Stimulated activated CD4-positive, alpha-beta T cell treated with anti-CD3 and anti-CD28 coated beads, Interleukin-1b, Interleukin-23, amount 100 ng/mL, for 4 hours (primary cell): ENCODE measurements at regions not wholly inside any gene's neighbourhood (a gene's known extent, or its start where the extent isn't known, plus 50 kb on each side); places are given as distances from the start of the nearest gene placed in this dataset.

Source experiments
- DNase-seq, 2 donors: peaks; one replicate each; pipeline ENCODE4 v3.0.0-alpha.2; 2020; ENCODE audit warnings: low read depth in 2 of 2

DNA sequence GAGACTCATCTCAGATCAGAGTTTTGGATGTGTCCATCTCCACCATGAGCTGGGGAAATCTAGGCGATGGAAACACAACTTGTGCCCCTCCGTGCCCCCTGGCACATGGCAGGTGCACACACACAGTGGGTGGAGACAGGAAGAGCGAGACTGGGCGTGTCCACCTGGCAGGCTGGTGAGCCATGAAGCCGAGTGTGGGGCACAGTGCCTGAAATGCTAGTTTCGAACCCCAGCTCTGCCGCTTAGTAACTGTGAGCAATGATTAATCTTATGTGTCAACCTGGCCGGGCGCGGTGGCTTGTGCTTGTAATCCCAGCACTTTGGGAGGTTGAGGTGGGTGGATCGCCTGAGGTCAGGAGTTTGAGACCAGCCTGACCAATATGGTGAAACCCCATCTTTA is 80.8 kb upstream of the RNU6ATAC start:
- DNase-seq, result no peak

DNA sequence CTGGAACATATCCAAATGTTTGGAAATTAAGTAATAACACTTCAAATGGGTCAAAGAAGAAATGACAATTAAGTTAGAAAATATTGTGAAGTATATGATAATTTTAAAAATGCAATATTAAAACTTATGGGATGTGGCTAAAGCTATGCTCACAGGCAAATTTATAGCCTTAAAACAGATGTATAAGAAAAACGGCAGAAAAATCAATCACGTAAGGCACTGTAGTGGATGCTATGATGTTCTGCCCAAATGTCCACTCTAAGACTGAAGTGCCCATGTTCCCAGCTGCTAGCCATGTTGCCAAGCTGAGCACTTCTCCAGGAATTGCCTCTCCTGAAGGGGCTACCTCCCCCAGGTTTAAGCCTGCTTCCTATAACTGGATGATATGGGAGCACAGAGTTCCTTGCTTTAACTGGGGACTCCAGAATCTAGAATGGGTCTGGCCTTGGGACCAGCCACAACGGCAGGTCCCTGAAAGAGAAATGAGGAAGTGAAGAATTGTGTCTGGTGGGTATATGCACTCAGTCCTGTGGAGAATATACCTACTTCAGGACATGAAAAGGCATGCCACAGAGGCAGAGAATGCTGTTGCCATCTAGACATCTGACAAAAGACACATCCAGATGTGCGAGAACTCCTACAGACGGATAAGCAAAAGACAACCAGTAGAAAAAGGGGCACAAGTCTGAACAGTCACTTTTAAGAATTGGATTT is 78.2 kb upstream of the RXRA start:
- no peak for DNase-seq

DNA sequence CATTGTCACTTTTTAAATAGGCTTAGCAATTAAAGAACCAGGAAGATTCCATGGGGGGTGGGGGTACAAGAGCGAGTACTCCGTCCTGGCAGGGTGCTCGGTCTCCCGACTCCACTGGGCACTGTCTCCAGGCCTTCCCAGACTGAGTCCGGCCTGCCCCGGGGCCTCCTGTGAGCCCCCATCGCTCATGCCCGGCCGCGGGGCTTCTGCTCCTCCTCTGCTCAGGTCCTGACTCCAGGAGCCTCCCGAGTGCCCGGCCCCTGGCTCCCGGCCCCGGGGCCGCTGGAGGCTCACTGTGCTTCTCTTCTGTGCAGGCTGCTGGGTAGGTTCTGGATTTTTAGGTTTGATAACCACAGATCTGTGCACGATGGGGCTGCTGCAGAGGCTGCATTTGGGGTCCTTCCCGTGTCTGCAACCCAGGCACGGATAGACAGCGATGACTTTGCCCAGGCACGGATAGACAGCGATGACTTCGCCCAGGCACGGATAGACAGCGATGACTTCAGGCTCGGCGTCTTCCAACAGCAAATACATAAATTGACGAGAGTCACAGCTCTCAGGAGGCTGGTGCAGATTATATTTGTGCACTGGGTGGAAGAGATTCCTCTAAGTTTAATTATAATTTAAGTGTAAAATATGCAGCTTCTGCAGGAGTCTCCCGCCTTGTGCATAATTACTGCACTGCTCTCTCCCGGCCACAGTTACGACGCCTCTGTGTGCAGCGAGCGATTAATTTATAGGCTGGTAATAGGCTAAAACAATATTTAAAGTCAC is 74.8 kb upstream of the RXRA start:
- no peak for DNase-seq

DNA sequence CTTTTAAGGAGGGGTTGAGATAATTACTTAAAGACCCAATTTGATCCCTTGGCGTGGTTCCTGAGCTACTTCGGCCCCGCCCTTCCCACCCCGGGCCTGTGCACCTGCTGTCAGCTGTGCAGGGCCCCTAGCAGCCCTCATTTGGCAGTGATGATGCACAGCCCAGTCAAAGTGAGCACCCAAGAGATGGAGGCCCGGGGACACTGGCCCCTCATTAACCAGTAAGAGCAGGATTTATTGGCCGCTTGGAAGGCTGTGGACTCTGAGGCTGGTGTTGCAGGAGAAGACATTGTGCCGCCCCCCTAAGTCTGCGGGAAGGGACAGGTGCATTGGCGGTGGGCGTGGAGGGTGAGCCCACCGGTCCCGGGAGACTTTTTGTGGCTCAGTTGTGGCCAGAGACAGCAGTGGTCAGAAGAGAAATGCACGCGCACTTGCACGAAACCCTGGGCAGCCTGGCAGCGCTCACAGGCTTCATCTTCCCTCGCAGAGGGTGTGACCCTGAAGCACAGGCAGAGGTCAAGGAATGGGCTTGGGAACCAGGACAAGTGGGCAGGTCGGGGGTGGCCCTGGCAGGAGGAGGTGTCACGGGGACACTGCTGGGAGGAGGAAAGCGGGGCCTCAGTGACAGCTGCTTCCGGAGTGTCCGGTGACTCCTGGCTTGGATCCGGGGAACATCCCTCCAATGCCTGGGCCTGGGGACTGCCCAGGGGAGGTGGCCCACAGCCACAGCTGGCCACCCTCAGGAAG is 74.0 kb upstream of the RXRA start:
- no peak for DNase-seq

DNA sequence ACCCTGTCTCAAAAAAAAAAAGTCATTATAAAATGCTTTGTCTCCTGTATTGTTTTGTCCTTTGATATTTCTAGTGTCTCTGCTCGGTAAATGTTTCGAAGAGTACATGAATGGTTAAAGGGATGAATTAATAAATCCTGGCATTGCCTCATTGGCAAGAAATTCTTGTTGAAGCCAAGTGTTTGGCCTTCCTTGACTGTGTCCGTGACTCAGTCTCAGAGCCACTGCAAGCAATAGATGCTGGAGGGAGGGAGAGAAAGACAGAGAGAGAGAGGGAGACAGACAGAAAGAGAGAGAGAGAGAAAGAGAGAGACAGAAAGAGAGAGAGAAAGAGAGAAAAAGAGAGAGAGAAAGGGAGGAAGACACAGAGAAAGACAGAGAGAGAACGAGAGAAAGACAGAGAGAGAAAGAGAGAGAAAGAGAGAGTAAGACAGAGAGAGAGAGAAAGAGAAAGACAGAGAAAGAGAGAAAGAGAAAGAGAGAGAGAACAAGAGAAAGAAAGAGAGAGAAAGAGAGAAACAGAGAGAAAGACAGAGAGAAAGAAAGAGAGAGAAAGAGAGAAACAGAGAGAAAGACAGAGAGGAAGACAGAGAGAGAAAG is 72.5 kb upstream of the RXRA start:
- DNase-seq, result no peak

DNA sequence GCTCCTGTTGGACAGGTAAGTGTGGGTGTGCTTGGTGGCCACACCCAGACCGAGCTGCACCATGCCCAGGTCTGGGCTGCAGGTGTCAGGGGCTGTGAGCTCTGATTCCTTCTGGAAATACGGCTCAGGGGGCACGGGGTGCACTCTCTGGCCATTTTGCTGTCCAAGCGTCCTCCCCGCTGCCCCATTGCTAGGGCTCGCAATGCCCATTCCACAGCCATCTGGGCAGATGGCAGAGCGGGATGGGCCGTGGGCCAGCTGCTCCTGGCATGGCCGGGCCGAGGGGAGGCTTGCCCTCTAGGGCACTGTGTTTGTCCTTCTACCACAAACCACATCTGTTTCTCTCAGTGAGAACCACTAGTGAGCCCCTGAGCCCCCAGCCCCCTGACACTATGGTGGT is 67.9 kb upstream of the RXRA start:
- no peak for DNase-seq

DNA sequence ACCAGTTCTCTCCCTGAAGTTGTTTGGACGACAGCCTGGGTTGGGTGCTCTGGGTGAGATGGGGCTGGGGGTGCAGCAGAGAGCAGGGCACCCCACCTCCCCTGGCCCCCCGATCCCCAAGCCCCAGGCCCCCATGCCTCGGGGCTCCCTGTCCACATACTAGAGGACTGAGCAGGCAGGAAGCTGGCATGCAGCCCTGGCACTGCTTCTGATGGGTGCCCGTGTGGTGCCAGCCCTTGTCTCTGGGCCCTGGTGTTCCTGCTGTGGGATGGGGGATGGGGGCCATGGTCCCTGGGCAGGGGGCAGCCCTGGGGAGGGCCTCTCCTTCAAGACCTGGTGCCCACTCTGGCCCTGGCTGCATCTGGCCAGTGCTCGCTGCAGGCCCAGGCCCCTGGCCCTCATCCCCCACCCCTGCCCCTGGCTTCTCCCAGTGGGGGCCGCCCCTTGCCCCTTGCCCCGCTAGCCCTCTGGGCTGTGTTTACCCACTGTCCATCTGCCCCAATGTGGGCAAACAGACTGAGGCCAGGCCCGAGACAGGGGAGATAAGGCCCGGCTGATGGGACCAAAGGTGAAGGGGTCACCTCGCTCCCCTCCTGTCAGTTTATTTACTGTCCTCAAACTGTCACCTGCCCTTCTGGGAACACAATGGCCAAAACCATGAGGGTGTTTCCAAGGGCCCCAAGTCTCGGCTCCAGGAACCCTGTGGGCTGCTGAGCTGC is 67.3 kb upstream of the RXRA start:
- DNase-seq, result no peak

DNA sequence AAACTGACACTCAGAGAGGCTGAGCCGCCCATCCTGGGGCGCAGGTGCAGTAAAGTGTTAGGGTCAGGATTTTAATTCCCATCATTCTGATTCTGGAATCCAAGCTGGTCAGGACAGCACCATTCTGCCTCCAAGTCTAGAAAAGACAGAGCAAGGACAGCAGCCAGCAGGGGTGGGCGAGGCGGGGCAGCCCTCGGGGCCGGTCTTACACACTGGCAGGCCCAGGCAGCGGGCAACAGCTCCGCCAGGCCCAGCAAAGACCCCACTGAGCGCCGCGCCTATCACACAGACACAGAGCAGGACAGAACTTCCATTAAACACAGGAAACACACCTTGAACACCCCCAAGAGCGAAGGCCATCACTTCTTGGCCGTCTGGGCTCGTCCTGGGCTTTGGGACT is 66.5 kb upstream of the RXRA start:
- no peak for DNase-seq

DNA sequence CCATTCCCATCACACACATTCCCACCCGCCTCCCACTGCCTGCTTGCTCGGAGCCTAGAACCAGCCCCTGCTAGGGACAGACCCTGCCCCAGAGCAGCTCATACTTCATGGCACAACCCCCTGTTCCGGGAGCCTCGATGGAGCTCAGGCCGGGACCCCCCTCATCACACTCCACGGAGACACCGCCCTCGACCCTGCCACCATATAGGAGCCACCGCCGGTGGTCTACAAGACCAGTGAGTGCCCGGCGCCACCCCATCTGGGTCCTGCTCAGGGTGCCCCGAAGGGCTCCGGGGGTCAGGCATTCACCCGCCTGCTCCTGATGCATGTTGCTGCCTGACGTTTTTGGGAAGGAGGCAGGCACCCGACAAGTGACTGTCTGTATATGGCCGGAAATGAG is 65.5 kb upstream of the RXRA start:
- no peak for DNase-seq

DNA sequence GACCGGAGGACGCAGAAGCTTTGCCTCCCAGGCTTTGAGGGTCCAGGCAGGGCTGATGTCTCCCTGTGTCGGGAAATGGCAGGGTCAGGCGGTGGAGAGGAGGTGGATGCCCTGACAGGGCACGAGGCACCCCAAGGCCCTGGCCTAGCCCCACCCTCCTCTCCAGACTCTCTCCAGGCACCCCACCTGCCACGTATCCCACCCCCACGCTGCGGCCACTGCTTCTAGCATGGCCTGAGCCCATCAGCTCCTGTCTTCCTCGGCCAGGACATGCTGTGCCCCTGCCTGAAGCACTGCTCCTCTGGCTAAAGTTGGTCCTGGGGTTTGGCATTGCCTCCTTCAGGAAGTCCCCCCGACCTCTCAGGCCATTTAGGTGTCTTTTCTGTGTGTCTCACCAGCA is 64.2 kb upstream of the RXRA start:
- no peak for DNase-seq

DNA sequence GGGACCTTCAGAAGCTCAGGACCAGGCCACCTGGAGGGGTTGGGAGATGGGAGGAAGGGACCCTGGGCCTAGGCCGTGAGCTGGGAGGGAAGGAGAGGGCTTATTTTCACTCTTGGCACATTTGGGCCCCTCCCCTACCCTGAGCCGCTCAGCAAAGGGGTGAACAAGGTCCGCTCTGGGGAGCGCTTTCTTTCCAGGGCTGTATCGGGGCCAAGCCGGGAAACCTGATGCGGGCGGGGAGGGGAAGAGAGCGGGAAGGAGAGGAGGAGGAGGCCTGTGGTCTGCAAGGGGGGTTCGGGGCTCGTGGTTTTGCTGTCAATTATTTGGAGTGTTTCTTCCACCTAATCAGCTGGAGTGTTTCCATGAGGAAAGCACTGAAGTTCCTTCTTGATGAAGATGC is 62.7 kb upstream of the RXRA start:
- DNase-seq, result no peak

DNA sequence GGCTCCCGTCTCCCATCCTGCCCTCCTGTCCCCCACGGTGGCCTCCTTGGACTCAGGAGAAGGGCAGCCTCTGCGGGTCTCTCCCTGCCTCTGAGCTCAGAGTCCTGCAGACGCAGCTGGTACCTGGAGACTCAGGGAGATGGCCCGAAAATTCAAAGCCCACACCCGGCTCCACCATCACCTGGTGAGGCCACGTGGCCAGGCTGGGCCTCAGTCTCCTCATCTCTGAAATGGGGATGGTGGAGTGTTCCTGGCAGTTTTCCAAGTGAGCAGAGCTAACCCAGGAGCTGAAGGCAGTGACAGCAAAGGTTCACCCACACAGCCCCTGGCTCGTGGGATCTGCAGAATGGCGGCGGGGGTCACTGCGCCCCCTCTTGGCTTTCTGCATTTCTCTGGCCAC is 62.1 kb upstream of the RXRA start:
- no peak for DNase-seq

DNA sequence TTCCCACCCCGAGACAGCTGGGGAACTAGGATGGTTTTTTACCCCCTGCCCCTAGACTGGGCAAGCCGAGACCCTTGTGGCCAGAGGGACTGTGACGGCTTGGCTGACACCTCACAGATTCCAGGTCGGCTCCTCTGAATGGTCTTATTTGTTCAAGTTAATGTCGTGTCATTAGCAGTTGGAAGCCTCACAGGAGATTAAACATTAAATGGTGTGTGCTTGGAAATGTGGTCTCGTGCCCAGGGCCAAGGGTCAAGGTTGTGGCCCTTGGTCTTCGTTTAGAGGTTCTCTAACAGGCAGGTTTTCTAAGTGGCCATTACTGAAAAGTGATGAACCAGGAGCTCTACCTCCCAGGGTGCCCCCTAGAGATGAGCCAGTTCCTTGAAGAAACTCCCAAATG is 61.2 kb upstream of the RXRA start:
- no peak for DNase-seq

DNA sequence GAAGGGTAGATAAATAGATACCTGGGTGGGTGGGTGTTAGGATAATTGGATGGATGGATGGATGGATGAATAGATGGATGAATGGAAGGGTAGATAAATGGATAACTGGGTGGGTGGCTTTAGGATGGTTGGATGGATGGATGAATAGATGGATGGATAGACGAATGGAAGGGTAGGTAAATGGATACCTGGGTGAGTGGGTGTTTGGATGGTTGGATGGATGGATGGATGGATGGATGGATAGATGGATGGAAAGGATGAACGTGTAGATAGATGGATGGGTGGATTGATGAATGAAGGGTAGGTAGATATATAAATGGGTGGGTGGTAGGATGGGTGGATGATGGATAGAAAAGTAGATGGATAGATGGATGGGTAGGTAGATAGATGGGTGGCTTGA is 59.8 kb upstream of the RXRA start:
- DNase-seq, result no peak

DNA sequence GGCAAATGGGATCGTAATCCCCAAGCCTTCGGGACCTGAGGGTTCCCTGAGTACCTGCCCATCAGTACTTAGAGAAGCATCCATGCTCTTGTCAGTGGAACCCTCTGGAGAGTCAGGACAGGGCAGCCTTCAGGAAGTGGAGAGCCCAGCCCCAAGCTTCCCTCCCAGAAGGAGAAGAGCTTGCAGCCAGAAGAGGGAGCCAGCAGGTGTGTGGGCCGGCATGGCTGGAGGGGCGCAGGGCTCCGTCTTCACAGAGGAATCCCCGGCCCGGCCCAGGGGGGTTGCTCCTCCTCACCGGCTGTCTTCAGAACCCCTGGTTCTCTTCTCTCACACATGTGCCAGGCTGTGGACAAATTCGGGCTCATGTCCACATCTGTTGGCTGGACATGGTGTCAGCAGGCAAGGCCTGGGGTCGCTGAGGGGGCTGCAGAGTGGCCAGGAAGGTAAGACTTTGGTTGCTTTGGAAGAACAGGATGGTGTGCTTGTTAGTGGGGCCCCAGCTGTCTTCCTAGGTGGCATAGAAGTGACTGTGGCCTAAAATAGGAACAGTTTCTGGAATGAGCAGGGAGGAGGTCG is 58.9 kb upstream of the RXRA start:
- DNase-seq, result no peak

DNA sequence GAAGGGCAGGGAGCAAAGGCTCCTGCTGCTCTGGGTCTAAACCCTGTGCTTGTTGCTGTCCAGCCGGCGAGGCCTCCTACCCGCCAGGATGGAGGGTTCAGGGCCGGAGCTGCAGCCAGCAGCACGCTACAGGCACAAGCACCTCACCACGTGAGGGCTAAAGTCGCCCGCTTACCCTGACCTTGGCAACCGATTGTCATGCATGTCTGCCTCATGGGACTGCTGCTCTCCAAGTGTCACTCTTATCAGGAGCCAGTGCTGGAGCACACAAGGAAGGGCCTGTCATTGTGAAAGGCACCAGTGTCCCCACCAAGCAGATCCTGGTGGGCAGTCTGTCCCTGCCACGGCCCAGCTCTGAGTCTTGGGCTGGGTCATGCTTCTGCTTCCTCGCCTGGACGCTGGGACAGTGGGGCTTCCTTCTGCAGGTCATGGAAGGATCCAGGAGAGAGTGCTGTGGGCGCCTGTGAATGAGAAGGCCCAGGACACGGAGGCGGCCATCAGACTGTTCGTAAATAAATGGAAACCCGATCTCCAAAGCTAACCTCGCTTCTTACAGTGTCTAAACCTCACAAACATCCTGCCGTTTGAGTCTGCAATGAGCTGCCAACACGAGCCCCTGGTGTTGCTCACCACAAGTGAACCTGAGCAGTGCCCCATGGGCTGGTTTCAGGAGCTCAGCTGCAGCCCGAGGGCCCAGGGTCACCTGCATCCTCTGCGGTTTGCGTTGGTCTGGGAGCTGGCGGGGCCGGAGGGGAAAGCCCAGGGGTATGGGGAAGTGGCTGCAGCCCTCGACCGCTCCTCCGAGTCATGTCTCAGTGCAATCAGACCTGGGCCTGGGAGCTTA is 58.2 kb upstream of the RXRA start:
- no peak for DNase-seq

DNA sequence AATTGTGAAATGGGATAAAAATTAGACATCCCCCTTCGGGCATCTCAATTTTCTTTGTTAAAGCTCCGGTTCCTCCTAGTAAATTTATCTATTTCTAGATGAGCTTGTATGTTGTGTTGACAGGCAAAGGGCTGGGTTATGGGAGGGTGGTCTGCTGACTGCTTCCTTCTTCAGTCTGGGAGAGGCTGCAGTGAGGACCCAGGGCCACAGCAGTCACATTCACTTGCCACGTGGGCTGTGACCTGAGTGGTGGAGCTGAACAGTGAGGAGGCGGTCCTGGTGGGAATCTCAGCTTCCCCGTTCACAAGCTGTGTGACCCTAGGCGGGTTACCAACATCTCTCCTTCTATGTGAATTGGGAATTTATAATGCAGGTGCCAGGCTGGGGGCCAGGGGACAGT is 57.5 kb upstream of the RXRA start:
- no peak for DNase-seq

DNA sequence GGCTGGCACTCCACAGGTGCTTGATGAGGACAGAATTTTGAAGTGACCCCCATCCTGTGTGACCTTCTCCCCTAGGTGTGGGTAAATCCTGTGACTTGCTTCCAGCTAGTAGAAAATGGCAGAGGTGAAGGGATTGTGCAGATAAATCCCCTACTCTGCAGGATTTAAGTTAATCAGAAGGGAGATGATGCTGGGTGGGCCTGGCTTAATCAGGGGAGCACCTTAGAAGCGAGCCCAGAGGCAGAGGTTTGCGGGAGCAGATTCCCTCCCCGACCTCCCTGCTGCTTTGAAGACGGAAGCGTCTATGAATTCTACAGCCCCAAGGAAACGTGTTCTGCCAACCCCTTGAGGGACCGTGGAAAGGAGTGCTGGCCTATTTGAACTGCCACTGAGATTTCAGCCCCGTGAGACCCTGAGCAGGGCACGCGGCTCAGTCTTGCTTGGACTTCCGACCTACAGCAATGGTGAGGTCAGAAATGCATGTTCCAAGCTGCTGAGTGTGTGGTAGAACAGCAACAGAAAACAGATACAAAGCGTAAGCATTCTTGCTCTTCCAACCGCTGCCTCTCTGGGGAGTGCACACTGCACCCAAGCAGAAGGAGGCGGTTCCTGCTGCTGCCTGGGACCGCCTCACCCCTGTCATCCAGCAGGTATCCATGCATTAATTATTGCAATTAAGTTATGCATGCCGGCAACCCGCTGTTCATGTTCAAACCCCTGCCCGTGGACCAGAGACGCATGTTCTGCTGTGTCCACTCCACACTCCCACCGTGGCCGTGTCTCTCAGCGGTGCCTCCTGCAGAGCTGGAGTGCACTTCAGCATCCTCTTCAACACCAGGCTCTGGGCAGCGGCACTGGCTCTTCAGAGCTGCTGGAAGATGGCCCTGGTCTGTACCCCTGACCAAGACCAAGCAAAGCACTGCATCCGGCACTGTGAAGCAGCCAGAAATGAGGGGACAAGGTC is 54.6 kb upstream of the RXRA start:
- no peak for DNase-seq

DNA sequence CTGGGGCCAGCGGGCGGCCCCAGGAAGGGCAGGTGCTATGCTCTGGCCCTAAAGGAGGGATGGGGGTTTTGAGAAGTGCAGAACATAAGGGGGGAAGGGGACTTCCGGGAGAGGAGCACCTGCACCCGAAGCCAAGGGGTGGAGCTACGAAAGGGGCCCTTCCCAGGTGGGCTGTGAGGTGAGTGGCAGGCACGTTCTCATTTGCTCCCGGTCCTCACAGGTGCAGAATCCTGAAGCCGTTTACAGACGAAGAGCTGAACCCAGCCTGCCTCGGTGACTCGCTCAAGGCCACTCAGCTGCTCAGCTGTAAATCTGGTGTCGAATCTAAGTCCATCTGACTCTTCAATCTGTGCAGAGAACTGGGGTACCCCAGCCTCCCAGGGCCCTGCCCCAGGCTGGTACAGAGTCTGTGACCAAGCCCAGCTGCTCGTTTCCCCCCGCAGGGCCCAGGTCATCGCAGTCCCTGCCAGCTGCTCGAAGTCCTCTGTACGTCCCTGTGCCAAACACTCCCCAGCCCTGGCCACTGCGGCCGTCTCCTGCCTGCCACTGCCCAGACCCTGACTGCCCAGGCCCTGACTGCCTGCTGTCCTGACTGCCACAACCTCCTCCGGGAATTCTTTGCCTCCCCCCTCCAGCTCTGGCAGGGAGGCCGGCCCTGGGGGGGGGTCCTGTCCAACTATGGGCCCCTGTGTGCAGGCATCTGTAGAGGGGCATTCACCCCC is 53.8 kb upstream of the RXRA start:
- DNase-seq, result no peak
